ENCODE measurements at regions not wholly inside any gene's neighbourhood (a gene's known extent, or its start where the extent isn't known, plus 50 kb on each side); places are given as distances from the start of the nearest gene placed in this dataset.

GRCh38 chr19:30161770-30162169 is 210.4 kb upstream of the ZNF536 start:
- H3K9me3 ChIP-seq (ENCODE audit: control insufficient read depth, low read length), result no peaks in the 10 kb centered on the region
- no peaks in the 10 kb centered on the region for H3K27me3 ChIP-seq (ENCODE audit: control insufficient read depth, insufficient read depth, low read length)
- H3K36me3 ChIP-seq (ENCODE audit: control insufficient read depth, insufficient read depth, low read length), result no peaks in the 10 kb centered on the region
- H3K4me1 ChIP-seq (ENCODE audit: control insufficient read depth, insufficient read depth, low read length), result no peaks in the 10 kb centered on the region
- H3K9ac ChIP-seq (ENCODE audit: low read length), result no peak overlapping the region
- H3K4me3 ChIP-seq (ENCODE audit: low read length), result no peak overlapping the region

- no peaks in the 10 kb centered on the region for H3K36me3 ChIP-seq (ENCODE audit: control insufficient read depth, insufficient read depth, low read length)
- H3K4me1 ChIP-seq (ENCODE audit: control insufficient read depth, insufficient read depth, low read length), result no peaks in the 10 kb centered on the region
- no peaks in the 10 kb centered on the region for H3K9me3 ChIP-seq (ENCODE audit: control insufficient read depth, low read length)
- H3K9ac ChIP-seq (ENCODE audit: low read length), result no peak overlapping the region
- H3K4me3 ChIP-seq (ENCODE audit: low read length), result no peak overlapping the region
- H3K27me3 ChIP-seq (ENCODE audit: control insufficient read depth, insufficient read depth, low read length), result no peaks in the 10 kb centered on the region
Measured at GRCh38 chr19:30162718-30163117, 209.5 kb upstream of the ZNF536 start.

GRCh38 chr19:30163663-30164062 is 208.5 kb upstream of the ZNF536 start:
- Histone ChIP-seq H3K9ac (ENCODE audit: low read length) (no peak overlapping the region), H3K4me1 (ENCODE audit: control insufficient read depth, insufficient read depth, low read length) (no peaks in the 10 kb centered on the region), H3K9me3 (ENCODE audit: control insufficient read depth, low read length) (no peaks in the 10 kb centered on the region), H3K36me3 (ENCODE audit: control insufficient read depth, insufficient read depth, low read length) (no peaks in the 10 kb centered on the region), H3K4me3 (ENCODE audit: low read length) (no peak overlapping the region), H3K27me3 (ENCODE audit: control insufficient read depth, insufficient read depth, low read length) (no peaks in the 10 kb centered on the region)

GRCh38 chr19:30165228-30165813 is 206.9 kb upstream of the ZNF536 start:
- Histone ChIP-seq H3K4me1 (ENCODE audit: control insufficient read depth, insufficient read depth, low read length) (no peaks in the 10 kb centered on the region), H3K9ac (ENCODE audit: low read length) (no peak overlapping the region), H3K27me3 (ENCODE audit: control insufficient read depth, insufficient read depth, low read length) (no peaks in the 10 kb centered on the region), H3K36me3 (ENCODE audit: control insufficient read depth, insufficient read depth, low read length) (no peaks in the 10 kb centered on the region), H3K9me3 (ENCODE audit: control insufficient read depth, low read length) (no peaks in the 10 kb centered on the region), H3K4me3 (ENCODE audit: low read length) (no peak overlapping the region)

GRCh38 chr19:30167206-30167868 is 204.8 kb upstream of the ZNF536 start:
- H3K36me3 ChIP-seq (ENCODE audit: control insufficient read depth, insufficient read depth, low read length), result no peaks in the 10 kb centered on the region
- H3K4me1 ChIP-seq (ENCODE audit: control insufficient read depth, insufficient read depth, low read length), result no peaks in the 10 kb centered on the region
- no peak overlapping the region for H3K9ac ChIP-seq (ENCODE audit: low read length)
- H3K4me3 ChIP-seq (ENCODE audit: low read length), result no peak overlapping the region
- H3K27me3 ChIP-seq (ENCODE audit: control insufficient read depth, insufficient read depth, low read length), result no peaks in the 10 kb centered on the region
- no peaks in the 10 kb centered on the region for H3K9me3 ChIP-seq (ENCODE audit: control insufficient read depth, low read length)

GRCh38 chr19:30167976-30168635 is 204.1 kb upstream of the ZNF536 start:
- no peak overlapping the region for H3K4me3 ChIP-seq (ENCODE audit: low read length)
- H3K9me3 ChIP-seq (ENCODE audit: control insufficient read depth, low read length), result no peaks in the 10 kb centered on the region
- no peak overlapping the region for H3K9ac ChIP-seq (ENCODE audit: low read length)
- H3K36me3 ChIP-seq (ENCODE audit: control insufficient read depth, insufficient read depth, low read length), result no peaks in the 10 kb centered on the region
- no peaks in the 10 kb centered on the region for H3K4me1 ChIP-seq (ENCODE audit: control insufficient read depth, insufficient read depth, low read length)
- H3K27me3 ChIP-seq (ENCODE audit: control insufficient read depth, insufficient read depth, low read length), result no peaks in the 10 kb centered on the region

- no peak overlapping the region for H3K9ac ChIP-seq (ENCODE audit: low read length)
- H3K4me1 ChIP-seq (ENCODE audit: control insufficient read depth, insufficient read depth, low read length), result no peaks in the 10 kb centered on the region
- H3K4me3 ChIP-seq (ENCODE audit: low read length), result no peak overlapping the region
- H3K9me3 ChIP-seq (ENCODE audit: control insufficient read depth, low read length), result no peaks in the 10 kb centered on the region
- no peaks in the 10 kb centered on the region for H3K27me3 ChIP-seq (ENCODE audit: control insufficient read depth, insufficient read depth, low read length)
- H3K36me3 ChIP-seq (ENCODE audit: control insufficient read depth, insufficient read depth, low read length), result no peaks in the 10 kb centered on the region
Measured at GRCh38 chr19:30168760-30169159, 203.4 kb upstream of the ZNF536 start.

- H3K4me1 ChIP-seq (ENCODE audit: control insufficient read depth, insufficient read depth, low read length), result no peaks in the 10 kb centered on the region
- no peaks in the 10 kb centered on the region for H3K9me3 ChIP-seq (ENCODE audit: control insufficient read depth, low read length)
- H3K27me3 ChIP-seq (ENCODE audit: control insufficient read depth, insufficient read depth, low read length), result no peaks in the 10 kb centered on the region
- no peaks in the 10 kb centered on the region for H3K36me3 ChIP-seq (ENCODE audit: control insufficient read depth, insufficient read depth, low read length)
- no peak overlapping the region for H3K4me3 ChIP-seq (ENCODE audit: low read length)
- no peak overlapping the region for H3K9ac ChIP-seq (ENCODE audit: low read length)
Measured at GRCh38 chr19:30169196-30169900, 202.8 kb upstream of the ZNF536 start.

GRCh38 chr19:30170081-30170480 is 202.1 kb upstream of the ZNF536 start:
- no peaks in the 10 kb centered on the region for H3K9me3 ChIP-seq (ENCODE audit: control insufficient read depth, low read length)
- no peaks in the 10 kb centered on the region for H3K4me1 ChIP-seq (ENCODE audit: control insufficient read depth, insufficient read depth, low read length)
- H3K4me3 ChIP-seq (ENCODE audit: low read length), result no peak overlapping the region
- no peak overlapping the region for H3K9ac ChIP-seq (ENCODE audit: low read length)
- H3K36me3 ChIP-seq (ENCODE audit: control insufficient read depth, insufficient read depth, low read length), result no peaks in the 10 kb centered on the region
- no peaks in the 10 kb centered on the region for H3K27me3 ChIP-seq (ENCODE audit: control insufficient read depth, insufficient read depth, low read length)

- no peaks in the 10 kb centered on the region for H3K4me1 ChIP-seq (ENCODE audit: control insufficient read depth, insufficient read depth, low read length)
- H3K9me3 ChIP-seq (ENCODE audit: control insufficient read depth, low read length), result no peaks in the 10 kb centered on the region
- no peak overlapping the region for H3K9ac ChIP-seq (ENCODE audit: low read length)
- no peaks in the 10 kb centered on the region for H3K36me3 ChIP-seq (ENCODE audit: control insufficient read depth, insufficient read depth, low read length)
- H3K27me3 ChIP-seq (ENCODE audit: control insufficient read depth, insufficient read depth, low read length), result no peaks in the 10 kb centered on the region
- H3K4me3 ChIP-seq (ENCODE audit: low read length), result no peak overlapping the region
Measured at GRCh38 chr19:30170495-30171137, 201.6 kb upstream of the ZNF536 start.

GRCh38 chr19:30171138-30171635 is 201.0 kb upstream of the ZNF536 start:
- no peaks in the 10 kb centered on the region for H3K9me3 ChIP-seq (ENCODE audit: control insufficient read depth, low read length)
- no peaks in the 10 kb centered on the region for H3K36me3 ChIP-seq (ENCODE audit: control insufficient read depth, insufficient read depth, low read length)

More at GRCh38 chr19:30171138-30171635, 201.0 kb upstream of the ZNF536 start:
- H3K27me3 ChIP-seq (ENCODE audit: control insufficient read depth, insufficient read depth, low read length), result no peaks in the 10 kb centered on the region
- H3K4me1 ChIP-seq (ENCODE audit: control insufficient read depth, insufficient read depth, low read length), result no peaks in the 10 kb centered on the region
- no peak overlapping the region for H3K9ac ChIP-seq (ENCODE audit: low read length)
- no peak overlapping the region for H3K4me3 ChIP-seq (ENCODE audit: low read length)

All from mucosa of stomach (tissue), 1 donor.